B cell (primary cell): ENCODE measurements at regions not wholly inside any gene's neighbourhood (a gene's known extent, or its start where the extent isn't known, plus 50 kb on each side); places are given as distances from the start of the nearest gene placed in this dataset.

Source experiments
- ATAC-seq: fragments of 200-7000 bp; cut with Tn5 transposase; one replicate; pipeline ENCODE4 v1.10.0; 2021; ENCODE audit warnings: low read depth, mild to moderate bottlenecking, moderate number of reproducible peaks, moderate library complexity
- CTCF ChIA-PET: fragments of 350-600 bp; sonication (Branson Sonifier 250); formaldehyde crosslinking; loops from one replicate; lab custom pipeline; 2021; ENCODE audit warnings: antibody characterized with exemption, inconsistent platforms; lab: Charles Lee
- POLR2A ChIA-PET: fragments of 350-600 bp; sonication (Branson Sonifier 250); formaldehyde crosslinking; loops from one replicate; lab custom pipeline; 2021; ENCODE audit warnings: antibody characterized with exemption; lab: Charles Lee
- DNase-seq: peaks from one replicate; pipeline ENCODE4 v3.0.0; 2013
- H2AFZ ChIP-seq: 2 replicates; pipeline ENCODE4 v1.6.1; 2012; ENCODE audit warnings: mild to moderate bottlenecking, low read depth, low read length; ENCODE audit not compliant: insufficient read depth, poor library complexity, severe bottlenecking
- H3K27ac ChIP-seq, 2 donors: 1 replicate in 1 of 2; 2 replicates in 1 of 2; pipeline ENCODE4 v1.5.1; 2012 to 2013; ENCODE audit warnings: low read length in 2 of 2, mild to moderate bottlenecking in 2 of 2, moderate library complexity in 1 of 2
- H3K27me3 ChIP-seq, 4 experiments: fragments of 200-600 bp in 1 of 4; sonication (generic) in 1 of 4; replicated peaks in 1 of 4; 1 replicate in 2 of 4; 2 replicates in 2 of 4; pipeline versions ENCODE4 v1.6.1 to v1.7.0; 2013 to 2016; ENCODE audit warnings: low read length in 3 of 4, mild to moderate bottlenecking in 2 of 4, mixed read lengths in 1 of 4, moderate library complexity in 1 of 4; ENCODE audit not compliant: insufficient read depth in 4 of 4, control insufficient read depth in 3 of 4; ENCODE audit errors: control extremely low read depth in 1 of 4
- H3K36me3 ChIP-seq, 2 experiments: replicated peaks in 1 of 2; 1 replicate in 1 of 2; 2 replicates in 1 of 2; pipeline versions ENCODE4 v1.6.1 to v1.7.1; 2013; ENCODE audit warnings: low read length in 1 of 2; ENCODE audit not compliant: insufficient read depth in 2 of 2, control insufficient read depth in 1 of 2; ENCODE audit errors: control extremely low read depth in 1 of 2, extremely low read depth in 1 of 2
- H3K4me1 ChIP-seq, 2 donors: fragments of 200-600 bp in 1 of 2; sonication (generic) in 1 of 2; 1 replicate in 1 of 2; 2 replicates in 1 of 2; pipeline versions ENCODE4 v1.5.1 to v1.6.1; 2013 to 2017; ENCODE audit warnings: low read length in 2 of 2; ENCODE audit not compliant: control insufficient read depth in 2 of 2, insufficient read depth in 2 of 2
- H3K4me2 ChIP-seq: replicated peaks from 2 replicates; pipeline ENCODE3; 2012; ENCODE audit warnings: mild to moderate bottlenecking, low read depth, low read length; ENCODE audit not compliant: poor library complexity, severe bottlenecking
- H3K4me3 ChIP-seq, 5 experiments: fragments of 200-600 bp in 1 of 5; sonication (generic) in 1 of 5; 1 replicate in 3 of 5; 2 replicates in 2 of 5; pipeline versions ENCODE4 v1.5.1 to v1.7.0; 2011 to 2016; ENCODE audit warnings: low read length in 4 of 5, mild to moderate bottlenecking in 4 of 5, low read depth in 2 of 5, control low read depth in 1 of 5, moderate library complexity in 1 of 5; ENCODE audit not compliant: insufficient read depth in 1 of 5; ENCODE audit errors: control extremely low read depth in 1 of 5, extremely low read depth in 1 of 5
- H3K79me2 ChIP-seq: fragments of 200-600 bp; sonication (generic); one replicate; pipeline ENCODE4 v1.6.0; 2016; ENCODE audit warnings: low read length; ENCODE audit not compliant: control insufficient read depth, insufficient read depth
- H3K9ac ChIP-seq: fragments of 200-600 bp; sonication (generic); 2 replicates; pipeline ENCODE4 v1.6.1; 2017; ENCODE audit warnings: mild to moderate bottlenecking, low read length, moderate library complexity
- H3K9me3 ChIP-seq, 3 donors: one replicate each; pipeline versions ENCODE4 v1.6.1 to v1.7.1; 2013; ENCODE audit warnings: low read length in 2 of 3; ENCODE audit not compliant: control insufficient read depth in 2 of 3, insufficient read depth in 1 of 3; ENCODE audit errors: control extremely low read depth in 1 of 3
- H4K20me1 ChIP-seq: 2 replicates; pipeline ENCODE4 v1.6.0; 2012; ENCODE audit warnings: mild to moderate bottlenecking, low read length; ENCODE audit not compliant: insufficient read depth, control insufficient read depth, poor library complexity, severe bottlenecking
- H3K27ac Mint-ChIP-seq: one replicate; pipeline ENCODE4 v1.8.0; 2021; ENCODE audit warnings: mixed read lengths
- H3K27me3 Mint-ChIP-seq: one replicate; pipeline ENCODE4 v1.8.0; 2021; ENCODE audit warnings: mixed read lengths
- H3K4me1 Mint-ChIP-seq: one replicate; pipeline ENCODE4 v1.8.0; 2021; ENCODE audit warnings: mixed read lengths
- H3K4me3 Mint-ChIP-seq: one replicate; pipeline ENCODE4 v1.8.0; 2021; ENCODE audit warnings: mixed read lengths
- H3K9me3 Mint-ChIP-seq: one replicate; pipeline ENCODE4 v1.8.0; 2022; ENCODE audit warnings: mixed read lengths; ENCODE audit not compliant: insufficient read depth
- CTCF ChIP-seq: fragments of 200-600 bp; IDR thresholded peaks from one replicate; pipeline ENCODE4 v1.8.0; 2022; ENCODE audit warnings: antibody characterized with exemption, mild to moderate bottlenecking
- EZH2 ChIP-seq: IDR thresholded peaks from 2 replicates; pipeline ENCODE4 v1.6.1; 2012; ENCODE audit warnings: borderline replicate concordance, low read depth, mild to moderate bottlenecking, moderate library complexity, low read length; ENCODE audit not compliant: insufficient read depth, poor library complexity, severe bottlenecking
- WGBS: methylation state at CpG from one replicate; pipeline ENCODE4 v1.1.5; 2013; ENCODE audit warnings: missing lambda C conversion rate; ENCODE audit not compliant: insufficient coverage; 5-methylcytosine and 5-hydroxymethylcytosine counted together
- intact Hi-C: fragments of 100-400 bp; cut with micrococcal nuclease; formaldehyde crosslinking; loops from one replicate; pipeline ENCODE4 v1.10.0; 2022

- H3K36me3 ChIP-seq, result no peaks in the 10 kb centered on the region
- no peaks in the 10 kb centered on the region for H4K20me1 ChIP-seq
- H3K4me1 ChIP-seq, result no peaks in the 10 kb centered on the region
- no peaks in the 10 kb centered on the region for H3K27me3 ChIP-seq
- WGBS, result 88% methylated on average over 2 of the region's 3 CpGs
- no peak overlapping the region for H2AFZ ChIP-seq
- H3K4me3 Mint-ChIP-seq, result no peak overlapping the region
- peaks cover 5% of the 10 kb centered on the region for H3K9me3 Mint-ChIP-seq
- CTCF ChIA-PET, result interaction anchor here (0.7 kb wide), 1 partner anchor 13 kb away, joined by 3 read pairs; no protein-coding TSS in a partner anchor
- H3K27ac Mint-ChIP-seq, result no peak overlapping the region
- POLR2A ChIA-PET, result no interaction called here
- no peak for DNase-seq
- no peaks in the 10 kb centered on the region for H3K27me3 Mint-ChIP-seq
- H3K9ac ChIP-seq, result no peak overlapping the region
- intact Hi-C loops, result no loop called here
- TF ChIP-seq CTCF, result no peak
- no peak for TF ChIP-seq EZH2
- no peak overlapping the region for H3K27ac ChIP-seq
- no peak overlapping the region for H3K4me2 ChIP-seq
- H3K4me3 ChIP-seq, result no peak overlapping the region
- no peaks in the 10 kb centered on the region for H3K79me2 ChIP-seq
- ATAC-seq, result no peak
- H3K9me3 ChIP-seq, result peaks cover 0 to 1% (median 0%) of the 10 kb centered on the region in 3 donors
- H3K4me1 Mint-ChIP-seq, result no peaks in the 10 kb centered on the region
Observed at GRCh38 chr1:101370488-101370887, 133.7 kb downstream of the S1PR1 start.

GRCh38 chr1:101371259-101371658 is 134.4 kb downstream of the S1PR1 start:
- Mint-ChIP-seq H3K4me1 (no peaks in the 10 kb centered on the region), H3K27me3 (no peaks in the 10 kb centered on the region), H3K9me3 (peaks cover 5% of the 10 kb centered on the region), H3K27ac (no peak overlapping the region), H3K4me3 (no peak overlapping the region)
- Histone ChIP-seq H3K9me3 (peaks cover 0 to 1% (median 0%) of the 10 kb centered on the region in 3 donors), H2AFZ (no peak overlapping the region), H3K36me3 (no peaks in the 10 kb centered on the region), H3K4me1 (no peaks in the 10 kb centered on the region), H3K27me3 (no peaks in the 10 kb centered on the region), H3K9ac (no peak overlapping the region), H4K20me1 (no peaks in the 10 kb centered on the region), H3K4me3 (no peak overlapping the region), H3K27ac (no peak overlapping the region), H3K4me2 (no peak overlapping the region), H3K79me2 (no peaks in the 10 kb centered on the region)
- ATAC-seq (no peak), DNase-seq (no peak)
- ChIA-PET POLR2A (no interaction called here), CTCF (interaction anchor here (0.7 kb wide), 1 partner anchor 14 kb away, joined by 3 read pairs; no protein-coding TSS in a partner anchor)
- TF ChIP-seq CTCF (no peak), EZH2 (no peak)
- intact Hi-C loops, result no loop called here
